BE2C (cell line): ENCODE measurements at regions not wholly inside any gene's neighbourhood (a gene's known extent, or its start where the extent isn't known, plus 50 kb on each side); places are given as distances from the start of the nearest gene placed in this dataset.

ENCODE experiments used
- DNase-seq: peaks from one replicate; pipeline ENCODE4 v3.0.0-alpha.2; 2020
- H3K27me3 ChIP-seq: fragments of 250-450 bp; sonication (Bioruptor Pico); 2 replicates; pipeline ENCODE4 v1.5.1; 2020; ENCODE audit warnings: mild to moderate bottlenecking
- H3K36me3 ChIP-seq: fragments of 250-450 bp; sonication (Bioruptor Pico); 2 replicates; pipeline ENCODE4 v1.5.1; 2020; ENCODE audit warnings: mild to moderate bottlenecking
- H3K4me1 ChIP-seq: fragments of 250-450 bp; sonication (Bioruptor Pico); 2 replicates; pipeline ENCODE4 v1.5.1; 2020
- H3K4me3 ChIP-seq: 2 replicates; pipeline ENCODE4 v1.5.1; 2011; ENCODE audit warnings: low read depth, low read length
- H3K9me3 ChIP-seq: fragments of 250-450 bp; sonication (Bioruptor Pico); 2 replicates; pipeline ENCODE4 v1.5.1; 2020
- CTCF ChIP-seq: IDR thresholded peaks from 2 replicates; pipeline ENCODE4 v1.5.1; 2012; ENCODE audit warnings: mild to moderate bottlenecking, low read depth, low read length

- no peak for TF ChIP-seq CTCF
- Histone ChIP-seq H3K4me3 (no peak overlapping the region), H3K4me1 (peaks cover 4% of the 10 kb centered on the region), H3K27me3 (no peaks in the 10 kb centered on the region), H3K36me3 (no peaks in the 10 kb centered on the region; the same call in 1 of the 2 replicates), H3K9me3 (no peaks in the 10 kb centered on the region)
- no peak for DNase-seq
Observed at GRCh38 chr15:93880358-93880757, 351.0 kb upstream of the MCTP2 start.

GRCh38 chr15:93870583-93870982 is 360.8 kb upstream of the MCTP2 start:
- Histone ChIP-seq H3K27me3 (no peaks in the 10 kb centered on the region), H3K4me3 (no peak overlapping the region), H3K4me1 (0 out of 2 replicates have a peak, but pooled peaks cover 2% of the 10 kb centered on the region), H3K9me3 (no peaks in the 10 kb centered on the region), H3K36me3 (no peaks in the 10 kb centered on the region)
- no peak for TF ChIP-seq CTCF
- DNase-seq = no peak

GRCh38 chr15:93866948-93867347 is 364.4 kb upstream of the MCTP2 start:
- Histone ChIP-seq H3K36me3 (no peaks in the 10 kb centered on the region), H3K4me3 (no peak overlapping the region), H3K27me3 (no peaks in the 10 kb centered on the region), H3K9me3 (no peaks in the 10 kb centered on the region), H3K4me1 (peaks cover 5% of the 10 kb centered on the region; the same call in 1 of the 2 replicates)
- DNase-seq = no peak
- no peak for TF ChIP-seq CTCF

- DNase-seq = no peak
- Histone ChIP-seq H3K9me3 (no peaks in the 10 kb centered on the region), H3K36me3 (no peaks in the 10 kb centered on the region), H3K4me1 (peaks cover 6% of the 10 kb centered on the region; the same call in 1 of the 2 replicates), H3K27me3 (no peaks in the 10 kb centered on the region), H3K4me3 (no peak overlapping the region)
- TF ChIP-seq CTCF = no peak
Observed at GRCh38 chr15:93866476-93866875, 364.9 kb upstream of the MCTP2 start.

- Histone ChIP-seq H3K9me3 (no peaks in the 10 kb centered on the region), H3K4me1 (peaks cover 13% of the 10 kb centered on the region), H3K27me3 (no peaks in the 10 kb centered on the region), H3K36me3 (no peaks in the 10 kb centered on the region), H3K4me3 (no peak overlapping the region)
- no peak for DNase-seq
- TF ChIP-seq CTCF = no peak
Observed at GRCh38 chr15:93865586-93865985, 365.8 kb upstream of the MCTP2 start.

- Histone ChIP-seq H3K9me3 (no peaks in the 10 kb centered on the region), H3K36me3 (no peaks in the 10 kb centered on the region), H3K4me1 (peaks cover 14% of the 10 kb centered on the region), H3K4me3 (no peak overlapping the region), H3K27me3 (no peaks in the 10 kb centered on the region)
- TF ChIP-seq CTCF = no peak
- DNase-seq = no peak
Observed at GRCh38 chr15:93862791-93863190, 368.6 kb upstream of the MCTP2 start.
